Lower lobe of right lung (tissue), 2 donors: ENCODE measurements at regions not wholly inside any gene's neighbourhood (a gene's known extent, or its start where the extent isn't known, plus 50 kb on each side); places are given as distances from the start of the nearest gene placed in this dataset.

Experiments
- ATAC-seq, 2 donors: fragments of 200-7000 bp; cut with Tn5 transposase; one replicate each; pipeline ENCODE4 v1.9.1; 2020 to 2022; ENCODE audit warnings: mild to moderate bottlenecking in 2 of 2, moderate library complexity in 2 of 2
- DNase-seq: peaks from one replicate; pipeline ENCODE4 v3.0.0-alpha.2; 2020
- H3K27ac ChIP-seq: fragments of 200-600 bp; one replicate; pipeline ENCODE4 v1.8.0; 2022
- H3K27me3 ChIP-seq: fragments of 200-600 bp; one replicate; pipeline ENCODE4 v1.8.0; 2022; ENCODE audit warnings: low read depth
- H3K36me3 ChIP-seq: fragments of 200-600 bp; one replicate; pipeline ENCODE4 v1.8.0; 2022; ENCODE audit warnings: mild to moderate bottlenecking
- H3K4me1 ChIP-seq: fragments of 200-600 bp; one replicate; pipeline ENCODE4 v1.8.0; 2022
- H3K4me3 ChIP-seq: fragments of 200-600 bp; one replicate; pipeline ENCODE4 v1.8.0; 2022; ENCODE audit warnings: mild to moderate bottlenecking
- H3K9me3 ChIP-seq: fragments of 200-600 bp; one replicate; pipeline ENCODE4 v1.8.0; 2022
- intact Hi-C: fragments of 100-400 bp; cut with DNase I; formaldehyde crosslinking; loops from one replicate; pipeline ENCODE4 v1.11.0; 2022
- TF ChIP-seq, protein P1 (sequence below): fragments of 200-600 bp; IDR thresholded peaks from one replicate; pipeline ENCODE4 v1.8.0; 2022; ENCODE audit warnings: antibody characterized with exemption, mild to moderate bottlenecking
- donor health status: DM: no; HTN: yes; CAD: no; lungs with severe emphysema.

- no peaks in the 10 kb centered on the region for H3K4me1 ChIP-seq
- intact Hi-C loops: no loop called here
- no peaks in the 10 kb centered on the region for H3K36me3 ChIP-seq
- H3K27ac ChIP-seq: no peak overlapping the region
- DNase-seq: no peak
- no peak for ATAC-seq
- no peaks in the 10 kb centered on the region for H3K9me3 ChIP-seq
- TF ChIP-seq, protein P1, sequence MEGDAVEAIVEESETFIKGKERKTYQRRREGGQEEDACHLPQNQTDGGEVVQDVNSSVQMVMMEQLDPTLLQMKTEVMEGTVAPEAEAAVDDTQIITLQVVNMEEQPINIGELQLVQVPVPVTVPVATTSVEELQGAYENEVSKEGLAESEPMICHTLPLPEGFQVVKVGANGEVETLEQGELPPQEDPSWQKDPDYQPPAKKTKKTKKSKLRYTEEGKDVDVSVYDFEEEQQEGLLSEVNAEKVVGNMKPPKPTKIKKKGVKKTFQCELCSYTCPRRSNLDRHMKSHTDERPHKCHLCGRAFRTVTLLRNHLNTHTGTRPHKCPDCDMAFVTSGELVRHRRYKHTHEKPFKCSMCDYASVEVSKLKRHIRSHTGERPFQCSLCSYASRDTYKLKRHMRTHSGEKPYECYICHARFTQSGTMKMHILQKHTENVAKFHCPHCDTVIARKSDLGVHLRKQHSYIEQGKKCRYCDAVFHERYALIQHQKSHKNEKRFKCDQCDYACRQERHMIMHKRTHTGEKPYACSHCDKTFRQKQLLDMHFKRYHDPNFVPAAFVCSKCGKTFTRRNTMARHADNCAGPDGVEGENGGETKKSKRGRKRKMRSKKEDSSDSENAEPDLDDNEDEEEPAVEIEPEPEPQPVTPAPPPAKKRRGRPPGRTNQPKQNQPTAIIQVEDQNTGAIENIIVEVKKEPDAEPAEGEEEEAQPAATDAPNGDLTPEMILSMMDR: no peak
- no peaks in the 10 kb centered on the region for H3K27me3 ChIP-seq
- no peak overlapping the region for H3K4me3 ChIP-seq
These were observed 228.6 kb upstream of the SPHKAP start for GRCh38 chr2:228410061-228410460.

DNA sequence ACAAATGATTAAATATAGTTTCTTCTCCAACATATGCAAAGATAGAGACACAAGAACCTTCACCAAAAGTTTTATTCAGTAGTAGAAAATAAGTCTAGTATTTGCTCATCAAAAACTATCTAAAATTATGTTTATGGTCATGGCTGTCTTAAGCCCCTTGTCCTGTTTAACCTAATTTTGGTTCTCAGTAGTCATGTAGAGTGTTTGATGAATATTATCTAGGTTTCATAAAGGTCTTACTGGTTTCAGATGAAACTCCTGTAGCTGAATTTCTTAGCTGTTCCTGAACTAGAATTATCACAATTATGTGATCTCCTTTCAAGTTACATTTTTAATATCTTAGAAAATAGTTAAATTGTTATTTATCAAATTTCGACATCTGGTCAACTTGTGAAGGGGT, 228.0 kb upstream of the SPHKAP start:
- no peaks in the 10 kb centered on the region for H3K36me3 ChIP-seq
- no peaks in the 10 kb centered on the region for H3K4me1 ChIP-seq
- intact Hi-C loops: no loop called here
- TF ChIP-seq, protein P1: no peak
- H3K27me3 ChIP-seq: no peaks in the 10 kb centered on the region
- no peak for DNase-seq
- no peaks in the 10 kb centered on the region for H3K9me3 ChIP-seq
- no peak overlapping the region for H3K4me3 ChIP-seq
- no peak for ATAC-seq
- H3K27ac ChIP-seq: no peak overlapping the region

DNA sequence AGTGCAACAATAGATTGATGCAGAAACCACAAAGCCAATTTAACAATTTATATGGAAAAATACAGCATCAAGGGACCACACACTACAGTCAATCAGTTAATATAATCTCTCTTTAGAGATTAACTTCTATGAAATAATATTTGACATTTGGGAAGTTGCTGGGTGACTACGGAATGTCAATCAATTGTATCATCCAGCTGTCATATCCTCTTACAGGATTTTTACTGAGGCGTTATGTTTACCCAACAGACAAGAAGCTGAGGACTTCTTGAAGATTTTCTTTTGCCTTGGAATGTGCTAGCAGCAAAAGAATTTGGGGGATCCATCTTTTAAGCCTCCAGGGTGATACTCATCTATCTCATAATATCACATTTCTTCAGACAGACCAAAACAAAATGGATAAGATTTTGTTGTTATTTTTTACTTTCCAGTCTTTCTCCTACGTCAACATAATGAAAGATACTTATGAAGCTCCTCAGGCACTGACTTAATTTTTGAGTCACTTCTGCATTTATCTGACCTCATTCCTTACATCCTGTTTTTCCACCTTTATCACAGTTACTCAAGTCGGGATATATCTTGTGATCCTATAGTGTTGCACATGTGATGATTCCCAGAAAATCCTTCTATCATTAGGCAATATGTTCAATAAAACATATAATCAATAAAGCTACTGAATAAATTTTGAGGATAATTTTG, 227.2 kb upstream of the SPHKAP start:
- no peaks in the 10 kb centered on the region for H3K4me1 ChIP-seq
- TF ChIP-seq, protein P1: no peak
- DNase-seq (no peak), ATAC-seq (no peak)
- H3K27ac ChIP-seq: no peak overlapping the region
- no peaks in the 10 kb centered on the region for H3K9me3 ChIP-seq
- H3K27me3 ChIP-seq: no peaks in the 10 kb centered on the region
- intact Hi-C loops: no loop called here
- no peaks in the 10 kb centered on the region for H3K36me3 ChIP-seq
- no peak overlapping the region for H3K4me3 ChIP-seq

DNA sequence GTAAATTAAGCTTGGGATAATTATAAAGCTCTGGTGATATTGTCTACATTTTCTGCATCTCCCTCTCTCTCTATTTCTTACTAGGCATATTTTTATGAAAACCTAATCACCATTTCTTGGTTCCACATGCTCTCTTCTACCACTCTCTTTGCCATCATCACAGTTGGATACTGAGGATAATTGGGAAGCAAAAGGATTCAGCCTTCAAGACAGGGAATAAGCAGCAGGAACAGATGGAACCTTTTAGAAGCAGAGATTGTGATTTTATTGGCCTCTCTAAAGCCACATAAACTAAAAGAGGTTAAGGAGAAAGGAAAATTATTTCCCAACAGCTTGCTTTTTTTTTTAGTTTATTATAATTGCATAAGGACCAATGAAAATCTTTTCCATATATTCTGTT, 226.3 kb upstream of the SPHKAP start:
- ATAC-seq (no peak), DNase-seq (no peak)
- intact Hi-C loops: no loop called here
- no peaks in the 10 kb centered on the region for H3K36me3 ChIP-seq
- no peak overlapping the region for H3K27ac ChIP-seq
- no peaks in the 10 kb centered on the region for H3K27me3 ChIP-seq
- H3K4me3 ChIP-seq: no peak overlapping the region
- TF ChIP-seq, protein P1: no peak
- no peaks in the 10 kb centered on the region for H3K9me3 ChIP-seq
- no peaks in the 10 kb centered on the region for H3K4me1 ChIP-seq

DNA sequence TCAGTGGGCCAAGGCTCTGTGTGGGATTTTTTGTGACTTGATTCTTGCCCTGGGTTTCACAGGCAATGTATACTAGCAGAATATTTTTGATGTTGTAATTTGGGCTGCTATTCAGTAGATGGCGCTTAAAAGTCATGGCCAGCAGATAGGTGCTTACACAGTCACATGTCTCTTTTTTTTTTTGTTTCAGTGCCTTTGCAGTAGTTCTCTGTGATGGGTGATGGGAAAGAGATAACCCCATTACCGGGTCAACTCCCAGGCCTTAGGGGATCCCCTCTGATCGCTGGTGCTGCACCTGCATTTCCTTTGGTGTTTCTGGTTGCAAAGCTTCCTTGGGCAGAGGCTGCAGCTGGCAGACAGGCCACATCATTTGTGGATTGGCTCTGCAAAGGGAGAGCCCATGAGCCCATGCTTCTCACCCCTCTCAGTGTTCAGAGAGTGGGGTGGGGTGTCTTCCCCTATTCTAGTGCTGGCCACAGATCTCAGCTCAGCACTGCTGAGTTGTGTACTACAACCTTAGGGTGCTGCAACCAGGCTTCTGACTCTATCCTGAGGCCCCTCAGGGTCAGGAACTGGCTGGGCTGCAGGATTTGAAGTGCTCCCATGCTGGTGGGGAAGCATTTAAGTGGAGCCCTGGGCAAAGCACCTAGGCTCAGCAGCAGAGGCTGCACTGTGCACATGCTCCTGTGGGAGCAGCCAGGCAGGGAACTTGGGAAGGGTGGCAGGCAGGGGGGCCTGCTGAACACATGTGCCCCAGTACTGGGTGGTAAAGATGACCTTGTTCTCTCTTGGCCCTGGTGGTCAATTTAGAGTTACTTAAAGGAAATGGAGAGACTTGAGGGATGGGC, 219.8 kb upstream of the SPHKAP start:
- intact Hi-C loops: no loop called here
- ATAC-seq (no peak), DNase-seq (no peak)
- Histone ChIP-seq H3K27ac (no peak overlapping the region), H3K36me3 (no peaks in the 10 kb centered on the region), H3K9me3 (no peaks in the 10 kb centered on the region), H3K27me3 (no peaks in the 10 kb centered on the region), H3K4me3 (no peak overlapping the region), H3K4me1 (no peaks in the 10 kb centered on the region)
- TF ChIP-seq, protein P1: no peak
